Peyer's patch (tissue), 4 donors: ENCODE measurements at regions not wholly inside any gene's neighbourhood (a gene's known extent, or its start where the extent isn't known, plus 50 kb on each side); places are given as distances from the start of the nearest gene placed in this dataset.

Experiments used
- CTCF ChIP-seq, 6 experiments: fragments of 450-650 bp in 4 of 6; fragments of 200-600 bp in 2 of 6; sonication (generic) in 1 of 6; IDR thresholded peaks; one replicate each; pipeline ENCODE4 v1.5.1; 2017 to 2019; ENCODE audit warnings: antibody characterized with exemption in 6 of 6, mild to moderate bottlenecking in 3 of 6, moderate library complexity in 1 of 6
- POLR2A ChIP-seq, 2 donors: fragments of 450-650 bp; IDR thresholded peaks; one replicate each; pipeline ENCODE4 v1.5.1; 2017; ENCODE audit warnings: antibody characterized with exemption in 2 of 2, mild to moderate bottlenecking in 2 of 2, moderate library complexity in 2 of 2

GRCh38 chr12:13566292-13566691 lies 369.8 kb downstream of the EMP1 start:
- no peak for TF ChIP-seq CTCF (IDR thresholded peaks at IDR 0.05)
- TF ChIP-seq POLR2A (IDR thresholded peaks at IDR 0.05): no peak
